ENCODE measurements at regions not wholly inside any gene's neighbourhood (a gene's known extent, or its start where the extent isn't known, plus 50 kb on each side); places are given as distances from the start of the nearest gene placed in this dataset.

- Histone ChIP-seq H3K27ac (ENCODE audit: low read depth in 2 of 2, low read length in 2 of 2) (no peak overlapping the region), H3K27me3 (ENCODE audit: control insufficient read depth, insufficient read depth, low read length) (no peaks in the 10 kb centered on the region), H3K36me3 (ENCODE audit: control insufficient read depth in 2 of 3, insufficient read depth in 3 of 3, low read length in 3 of 3) (no peaks in the 10 kb centered on the region), H3K9me3 (ENCODE audit: control insufficient read depth in 2 of 3, insufficient read depth in 1 of 3, low read length in 3 of 3) (no peaks in the 10 kb centered on the region), H3K4me1 (ENCODE audit: control insufficient read depth in 2 of 3, insufficient read depth in 2 of 3, low read depth in 1 of 3, low read length in 3 of 3) (no peaks in the 10 kb centered on the region), H3K9ac (ENCODE audit: low read length in 3 of 3) (no peak overlapping the region), H3K4me3 (ENCODE audit: low read length in 3 of 3) (no peak overlapping the region)
- TF ChIP-seq, protein P1, sequence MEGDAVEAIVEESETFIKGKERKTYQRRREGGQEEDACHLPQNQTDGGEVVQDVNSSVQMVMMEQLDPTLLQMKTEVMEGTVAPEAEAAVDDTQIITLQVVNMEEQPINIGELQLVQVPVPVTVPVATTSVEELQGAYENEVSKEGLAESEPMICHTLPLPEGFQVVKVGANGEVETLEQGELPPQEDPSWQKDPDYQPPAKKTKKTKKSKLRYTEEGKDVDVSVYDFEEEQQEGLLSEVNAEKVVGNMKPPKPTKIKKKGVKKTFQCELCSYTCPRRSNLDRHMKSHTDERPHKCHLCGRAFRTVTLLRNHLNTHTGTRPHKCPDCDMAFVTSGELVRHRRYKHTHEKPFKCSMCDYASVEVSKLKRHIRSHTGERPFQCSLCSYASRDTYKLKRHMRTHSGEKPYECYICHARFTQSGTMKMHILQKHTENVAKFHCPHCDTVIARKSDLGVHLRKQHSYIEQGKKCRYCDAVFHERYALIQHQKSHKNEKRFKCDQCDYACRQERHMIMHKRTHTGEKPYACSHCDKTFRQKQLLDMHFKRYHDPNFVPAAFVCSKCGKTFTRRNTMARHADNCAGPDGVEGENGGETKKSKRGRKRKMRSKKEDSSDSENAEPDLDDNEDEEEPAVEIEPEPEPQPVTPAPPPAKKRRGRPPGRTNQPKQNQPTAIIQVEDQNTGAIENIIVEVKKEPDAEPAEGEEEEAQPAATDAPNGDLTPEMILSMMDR (IDR thresholded peaks at IDR 0.05; ENCODE audit: borderline replicate concordance, extremely low read depth, insufficient read depth): no peak
- intact Hi-C loops (cut with DNase I): no loop called here
- FAIRE-seq (no peak), DNase-seq (no peak)
Observed at GRCh38 chr17:13827118-13827517, 225.4 kb upstream of the HS3ST3A1 start.

- intact Hi-C loops (cut with DNase I): no loop called here
Observed at GRCh38 chr17:13833921-13834320, 232.2 kb upstream of the HS3ST3A1 start.

DNA sequence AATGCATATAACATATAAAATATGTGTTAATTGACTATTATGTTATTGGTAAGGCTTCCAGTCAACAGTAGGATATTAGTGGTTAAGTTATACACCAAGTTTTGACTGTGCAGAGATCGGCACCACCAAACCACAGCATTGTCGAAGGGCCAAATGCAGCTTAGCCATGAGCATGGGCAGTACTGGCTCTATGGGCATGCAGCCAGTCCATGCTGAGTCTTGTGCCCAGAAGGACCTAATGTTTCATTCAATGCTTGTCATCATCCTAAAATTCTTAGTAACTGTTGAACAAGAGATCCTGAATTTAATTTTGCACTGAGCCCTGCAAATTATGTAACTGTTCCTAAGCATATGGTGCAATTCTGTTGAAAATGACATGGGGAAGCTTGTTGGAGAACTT, 233.4 kb upstream of the HS3ST3A1 start:
- FAIRE-seq (no peak), DNase-seq (no peak)
- Histone ChIP-seq H3K9me3 (ENCODE audit: control insufficient read depth in 2 of 3, insufficient read depth in 1 of 3, low read length in 3 of 3) (no peaks in the 10 kb centered on the region), H3K27me3 (ENCODE audit: control insufficient read depth, insufficient read depth, low read length) (no peaks in the 10 kb centered on the region), H3K4me1 (ENCODE audit: control insufficient read depth in 2 of 3, insufficient read depth in 2 of 3, low read depth in 1 of 3, low read length in 3 of 3) (no peaks in the 10 kb centered on the region), H3K4me3 (ENCODE audit: low read length in 3 of 3) (no peak overlapping the region), H3K36me3 (ENCODE audit: control insufficient read depth in 2 of 3, insufficient read depth in 3 of 3, low read length in 3 of 3) (no peaks in the 10 kb centered on the region), H3K9ac (ENCODE audit: low read length in 3 of 3) (no peak overlapping the region), H3K27ac (ENCODE audit: low read depth in 2 of 2, low read length in 2 of 2) (no peak overlapping the region)
- TF ChIP-seq, protein P1 (IDR thresholded peaks at IDR 0.05; ENCODE audit: borderline replicate concordance, extremely low read depth, insufficient read depth): no peak
- intact Hi-C loops (cut with DNase I): no loop called here

More at GRCh38 chr17:13833921-13834320, 232.2 kb upstream of the HS3ST3A1 start:
- Histone ChIP-seq H3K4me3 (ENCODE audit: low read length in 3 of 3) (no peak overlapping the region), H3K27ac (ENCODE audit: low read depth in 2 of 2, low read length in 2 of 2) (no peak overlapping the region), H3K27me3 (ENCODE audit: control insufficient read depth, insufficient read depth, low read length) (no peaks in the 10 kb centered on the region), H3K9me3 (ENCODE audit: control insufficient read depth in 2 of 3, insufficient read depth in 1 of 3, low read length in 3 of 3) (no peaks in the 10 kb centered on the region), H3K9ac (ENCODE audit: low read length in 3 of 3) (no peak overlapping the region), H3K36me3 (ENCODE audit: control insufficient read depth in 2 of 3, insufficient read depth in 3 of 3, low read length in 3 of 3) (no peaks in the 10 kb centered on the region), H3K4me1 (ENCODE audit: control insufficient read depth in 2 of 3, insufficient read depth in 2 of 3, low read depth in 1 of 3, low read length in 3 of 3) (no peaks in the 10 kb centered on the region)
- TF ChIP-seq, protein P1 (IDR thresholded peaks at IDR 0.05; ENCODE audit: borderline replicate concordance, extremely low read depth, insufficient read depth): no peak
- FAIRE-seq: no peak
- DNase-seq: no peak

DNA sequence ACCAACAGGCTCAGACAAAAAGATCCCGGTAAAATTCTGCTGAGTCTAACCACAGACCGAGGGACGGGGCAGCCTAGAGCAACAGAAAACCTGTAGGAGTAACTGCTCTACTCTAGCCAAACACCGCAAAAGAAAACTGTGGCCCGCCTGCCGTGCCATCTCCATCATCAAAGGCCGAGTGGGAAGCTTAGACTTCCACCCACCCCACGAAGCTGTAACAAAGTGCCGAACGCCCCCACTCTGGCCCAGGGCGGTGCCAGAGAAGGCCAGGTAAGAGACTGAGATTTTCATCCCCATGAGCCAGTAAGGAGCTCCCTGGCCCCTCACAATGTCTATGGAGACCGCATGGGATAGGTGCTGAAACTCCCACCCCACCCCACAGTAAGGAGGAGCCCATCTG, 231.9 kb upstream of the COX10 start:
- Histone ChIP-seq H3K4me3 (ENCODE audit: low read length in 3 of 3) (no peak overlapping the region), H3K36me3 (ENCODE audit: control insufficient read depth in 2 of 3, insufficient read depth in 3 of 3, low read length in 3 of 3) (no peaks in the 10 kb centered on the region), H3K9ac (ENCODE audit: low read length in 3 of 3) (no peak overlapping the region), H3K27me3 (ENCODE audit: control insufficient read depth, insufficient read depth, low read length) (no peaks in the 10 kb centered on the region), H3K9me3 (ENCODE audit: control insufficient read depth in 2 of 3, insufficient read depth in 1 of 3, low read length in 3 of 3) (no peaks in the 10 kb centered on the region), H3K27ac (ENCODE audit: low read depth in 2 of 2, low read length in 2 of 2) (no peak overlapping the region), H3K4me1 (ENCODE audit: control insufficient read depth in 2 of 3, insufficient read depth in 2 of 3, low read depth in 1 of 3, low read length in 3 of 3) (no peaks in the 10 kb centered on the region)
- TF ChIP-seq, protein P1 (IDR thresholded peaks at IDR 0.05; ENCODE audit: borderline replicate concordance, extremely low read depth, insufficient read depth): no peak
- intact Hi-C loops (cut with DNase I): no loop called here
- FAIRE-seq: no peak
- DNase-seq: no peak

Measured in kidney (tissue), 13 donors.